ENCODE measurements at regions not wholly inside any gene's neighbourhood (a gene's known extent, or its start where the extent isn't known, plus 50 kb on each side); places are given as distances from the start of the nearest gene placed in this dataset.

- CTCF ChIA-PET = no interaction called here
- H3K79me2 ChIP-seq (ENCODE audit: control insufficient read depth, insufficient read depth, low read length) = no peaks in the 10 kb centered on the region
- no peak overlapping the region for H2AFZ ChIP-seq (ENCODE audit: low read depth, low read length)
- no peak for DNase-seq (ENCODE audit: low read depth, low spot score)
- no peaks in the 10 kb centered on the region for H3K9me3 ChIP-seq (replicated peaks; ENCODE audit: control insufficient read depth, insufficient read depth, low read length)
- H3K4me2 ChIP-seq (ENCODE audit: insufficient read depth, low read length) = no peak overlapping the region
- POLR2A ChIA-PET = no interaction called here
- H4K20me1 ChIP-seq (replicated peaks; ENCODE audit: control insufficient read depth, extremely low read depth, insufficient read depth, low read length) = no peaks in the 10 kb centered on the region
- no peak overlapping the region for H3K9ac ChIP-seq (replicated peaks; ENCODE audit: extremely low read depth, insufficient read depth, low read length)
- no peaks in the 10 kb centered on the region for H3K9me1 ChIP-seq (replicated peaks; ENCODE audit: control insufficient read depth, extremely low read depth, insufficient read depth, low read length)
- H3K4me1 ChIP-seq (ENCODE audit: control insufficient read depth, extremely low read depth, insufficient read depth, low read length) = no peaks in the 10 kb centered on the region
- dilution Hi-C loops (cut with MboI; ENCODE audit: extremely low pct_ligation_motif_present, low sequenced_read_pairs) = no loop called here
- H3K27me3 ChIP-seq (ENCODE audit: control insufficient read depth in 2 of 2, insufficient read depth in 2 of 2, low read length in 2 of 2) = no peaks in the 10 kb centered on the region
- intact Hi-C loops (cut with micrococcal nuclease) = no loop called here
- no peak overlapping the region for H3K27ac ChIP-seq (ENCODE audit: insufficient read depth, low read depth, low read length)
- no peak for FAIRE-seq
- no peak for TF ChIP-seq MAX (IDR thresholded peaks at IDR 0.05; ENCODE audit: insufficient read depth, insufficient read length)
- TF ChIP-seq GATA2 (IDR thresholded peaks at IDR 0.05; ENCODE audit: insufficient read depth, insufficient read length, low read depth, low read length) = no peak
- TF ChIP-seq EZH2 (IDR thresholded peaks at IDR 0.05; ENCODE audit: borderline replicate concordance, low read depth, low read length, severe bottlenecking) = no peak
- no peak for TF ChIP-seq POLR2A (IDR thresholded peaks at IDR 0.05; ENCODE audit: low read depth, low read length)
- TF ChIP-seq, protein P1, sequence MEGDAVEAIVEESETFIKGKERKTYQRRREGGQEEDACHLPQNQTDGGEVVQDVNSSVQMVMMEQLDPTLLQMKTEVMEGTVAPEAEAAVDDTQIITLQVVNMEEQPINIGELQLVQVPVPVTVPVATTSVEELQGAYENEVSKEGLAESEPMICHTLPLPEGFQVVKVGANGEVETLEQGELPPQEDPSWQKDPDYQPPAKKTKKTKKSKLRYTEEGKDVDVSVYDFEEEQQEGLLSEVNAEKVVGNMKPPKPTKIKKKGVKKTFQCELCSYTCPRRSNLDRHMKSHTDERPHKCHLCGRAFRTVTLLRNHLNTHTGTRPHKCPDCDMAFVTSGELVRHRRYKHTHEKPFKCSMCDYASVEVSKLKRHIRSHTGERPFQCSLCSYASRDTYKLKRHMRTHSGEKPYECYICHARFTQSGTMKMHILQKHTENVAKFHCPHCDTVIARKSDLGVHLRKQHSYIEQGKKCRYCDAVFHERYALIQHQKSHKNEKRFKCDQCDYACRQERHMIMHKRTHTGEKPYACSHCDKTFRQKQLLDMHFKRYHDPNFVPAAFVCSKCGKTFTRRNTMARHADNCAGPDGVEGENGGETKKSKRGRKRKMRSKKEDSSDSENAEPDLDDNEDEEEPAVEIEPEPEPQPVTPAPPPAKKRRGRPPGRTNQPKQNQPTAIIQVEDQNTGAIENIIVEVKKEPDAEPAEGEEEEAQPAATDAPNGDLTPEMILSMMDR (IDR thresholded peaks at IDR 0.05; ENCODE audit: extremely low read depth in 1 of 2, insufficient read depth in 1 of 2, low read depth in 1 of 2, low read length in 2 of 2) = no peak
- TF ChIP-seq FOS (IDR thresholded peaks at IDR 0.05; ENCODE audit: borderline replicate concordance, insufficient read depth, low read length) = no peak
- TF ChIP-seq POLR2AphosphoS5 (IDR thresholded peaks at IDR 0.05; ENCODE audit: insufficient read depth, low read depth, low read length) = no peak
- no peak for TF ChIP-seq JUN (IDR thresholded peaks at IDR 0.05; ENCODE audit: borderline replicate concordance, insufficient read depth, insufficient read length, low read depth)
- TF ChIP-seq MYC (IDR thresholded peaks at IDR 0.05; ENCODE audit: low read depth, low read length) = no peak
- no TSS peak for BruUV-seq (replicated peaks)
- H3K4me3 ChIP-seq (replicated peaks in 1 of 3; ENCODE audit: insufficient read depth in 1 of 3, low read depth in 1 of 3, low read length in 3 of 3) = no peak overlapping the region
- H3K36me3 ChIP-seq (ENCODE audit: control insufficient read depth in 2 of 2, extremely low read depth in 1 of 2, insufficient read depth in 2 of 2, low read length in 2 of 2) = no peaks in the 10 kb centered on the region
These were observed 101.9 kb upstream of the COX10 start for GRCh38 chr17:13967416-13967815.

Measured in endothelial cell of umbilical vein (primary cell).